ENCODE measurements at regions not wholly inside any gene's neighbourhood (a gene's known extent, or its start where the extent isn't known, plus 50 kb on each side); places are given as distances from the start of the nearest gene placed in this dataset.
A peak's percentile ranks its signal among the peaks of the same experiment; 100 is the strongest.

DNA sequence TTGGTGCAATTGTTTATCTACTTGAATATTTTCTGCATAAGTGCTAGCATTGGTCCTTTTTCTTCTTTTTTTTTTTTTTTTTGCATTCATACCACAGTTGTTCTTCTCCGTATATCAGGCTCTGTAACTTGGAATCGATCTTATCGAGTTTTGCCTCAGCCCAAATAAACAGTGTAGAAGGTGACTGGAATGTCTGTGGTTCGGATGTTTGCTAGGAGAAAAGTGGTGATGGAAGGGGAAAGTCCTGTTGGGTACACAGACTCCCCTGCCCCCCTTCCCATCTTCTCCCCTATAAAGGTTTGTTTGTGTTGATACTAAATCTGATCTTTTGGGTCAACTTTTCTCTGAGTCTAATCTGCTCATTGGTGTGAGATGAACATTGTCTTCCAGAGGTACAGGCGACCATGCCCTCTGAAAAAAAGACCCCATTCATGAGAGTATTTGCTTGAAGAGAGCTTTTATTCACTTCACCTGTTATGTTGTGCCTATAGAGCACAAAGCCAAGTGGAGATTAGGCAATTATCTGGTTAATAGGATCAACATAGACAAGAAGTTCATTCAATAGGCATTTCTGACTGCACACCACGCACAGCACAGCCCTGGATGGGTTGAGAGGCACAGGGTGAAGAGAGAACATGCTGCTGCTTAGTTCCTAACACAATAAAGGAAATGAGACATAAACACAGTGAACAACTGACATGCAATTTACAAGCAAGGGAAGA lies 620.0 kb downstream of the PKHD1 start:
- CTCF ChIA-PET = no interaction called here
- no peaks in the 10 kb centered on the region for H3K9me3 Mint-ChIP-seq (ENCODE audit: unreplicated experiment)
- BruUV-seq (replicated peaks) = no TSS peak
- DNase-seq (ENCODE audit: unreplicated experiment) = no peak
- POLR2A ChIA-PET = no interaction called here
- no peak overlapping the region for H3K27ac Mint-ChIP-seq (ENCODE audit: low read depth, unreplicated experiment)
- TF ChIP-seq, protein P1, sequence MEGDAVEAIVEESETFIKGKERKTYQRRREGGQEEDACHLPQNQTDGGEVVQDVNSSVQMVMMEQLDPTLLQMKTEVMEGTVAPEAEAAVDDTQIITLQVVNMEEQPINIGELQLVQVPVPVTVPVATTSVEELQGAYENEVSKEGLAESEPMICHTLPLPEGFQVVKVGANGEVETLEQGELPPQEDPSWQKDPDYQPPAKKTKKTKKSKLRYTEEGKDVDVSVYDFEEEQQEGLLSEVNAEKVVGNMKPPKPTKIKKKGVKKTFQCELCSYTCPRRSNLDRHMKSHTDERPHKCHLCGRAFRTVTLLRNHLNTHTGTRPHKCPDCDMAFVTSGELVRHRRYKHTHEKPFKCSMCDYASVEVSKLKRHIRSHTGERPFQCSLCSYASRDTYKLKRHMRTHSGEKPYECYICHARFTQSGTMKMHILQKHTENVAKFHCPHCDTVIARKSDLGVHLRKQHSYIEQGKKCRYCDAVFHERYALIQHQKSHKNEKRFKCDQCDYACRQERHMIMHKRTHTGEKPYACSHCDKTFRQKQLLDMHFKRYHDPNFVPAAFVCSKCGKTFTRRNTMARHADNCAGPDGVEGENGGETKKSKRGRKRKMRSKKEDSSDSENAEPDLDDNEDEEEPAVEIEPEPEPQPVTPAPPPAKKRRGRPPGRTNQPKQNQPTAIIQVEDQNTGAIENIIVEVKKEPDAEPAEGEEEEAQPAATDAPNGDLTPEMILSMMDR (IDR thresholded peaks at IDR 0.05; ENCODE audit: unreplicated experiment) = no peak
- no peak overlapping the region for H3K4me3 Mint-ChIP-seq (ENCODE audit: unreplicated experiment)
- H3K36me3 Mint-ChIP-seq (ENCODE audit: insufficient read depth, unreplicated experiment) = no peaks in the 10 kb centered on the region
- H3K27me3 Mint-ChIP-seq (ENCODE audit: insufficient read depth, unreplicated experiment) = no peaks in the 10 kb centered on the region
- intact Hi-C loops (cut with micrococcal nuclease) = no loop called here
- no peaks in the 10 kb centered on the region for H3K4me1 Mint-ChIP-seq (ENCODE audit: insufficient read depth, unreplicated experiment)

DNA sequence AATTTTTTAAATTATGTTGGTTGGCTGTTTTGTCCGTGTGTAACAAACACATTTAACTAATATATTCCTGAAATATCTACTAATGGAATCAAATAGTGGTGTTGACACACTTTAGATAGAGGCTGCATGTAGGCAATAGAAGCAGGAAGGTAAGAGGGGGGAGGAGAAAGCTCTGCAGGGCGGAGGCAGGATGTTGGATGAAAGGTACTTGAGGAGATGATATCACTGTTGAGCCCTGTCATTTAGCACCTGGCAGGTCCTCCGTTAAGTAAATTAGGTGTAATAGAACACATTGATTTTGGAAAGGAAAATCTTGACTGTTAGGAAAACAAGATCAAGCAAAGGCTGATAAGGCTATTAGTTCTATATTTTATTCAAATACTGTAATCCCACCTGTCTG lies 618.7 kb downstream of the PKHD1 start:
- Mint-ChIP-seq H3K4me3 (ENCODE audit: unreplicated experiment) (no peak overlapping the region), H3K27ac (ENCODE audit: low read depth, unreplicated experiment) (no peak overlapping the region), H3K27me3 (ENCODE audit: insufficient read depth, unreplicated experiment) (no peaks in the 10 kb centered on the region), H3K4me1 (ENCODE audit: insufficient read depth, unreplicated experiment) (peaks cover 8% of the 10 kb centered on the region), H3K9me3 (ENCODE audit: unreplicated experiment) (no peaks in the 10 kb centered on the region), H3K36me3 (ENCODE audit: insufficient read depth, unreplicated experiment) (no peaks in the 10 kb centered on the region)
- POLR2A ChIA-PET = no interaction called here
- BruUV-seq (replicated peaks) = no TSS peak
- TF ChIP-seq, protein P1 (IDR thresholded peaks at IDR 0.05; ENCODE audit: unreplicated experiment) = no peak
- intact Hi-C loops (cut with micrococcal nuclease) = no loop called here
- CTCF ChIA-PET = no interaction called here
- DNase-seq (ENCODE audit: unreplicated experiment) = no peak

DNA sequence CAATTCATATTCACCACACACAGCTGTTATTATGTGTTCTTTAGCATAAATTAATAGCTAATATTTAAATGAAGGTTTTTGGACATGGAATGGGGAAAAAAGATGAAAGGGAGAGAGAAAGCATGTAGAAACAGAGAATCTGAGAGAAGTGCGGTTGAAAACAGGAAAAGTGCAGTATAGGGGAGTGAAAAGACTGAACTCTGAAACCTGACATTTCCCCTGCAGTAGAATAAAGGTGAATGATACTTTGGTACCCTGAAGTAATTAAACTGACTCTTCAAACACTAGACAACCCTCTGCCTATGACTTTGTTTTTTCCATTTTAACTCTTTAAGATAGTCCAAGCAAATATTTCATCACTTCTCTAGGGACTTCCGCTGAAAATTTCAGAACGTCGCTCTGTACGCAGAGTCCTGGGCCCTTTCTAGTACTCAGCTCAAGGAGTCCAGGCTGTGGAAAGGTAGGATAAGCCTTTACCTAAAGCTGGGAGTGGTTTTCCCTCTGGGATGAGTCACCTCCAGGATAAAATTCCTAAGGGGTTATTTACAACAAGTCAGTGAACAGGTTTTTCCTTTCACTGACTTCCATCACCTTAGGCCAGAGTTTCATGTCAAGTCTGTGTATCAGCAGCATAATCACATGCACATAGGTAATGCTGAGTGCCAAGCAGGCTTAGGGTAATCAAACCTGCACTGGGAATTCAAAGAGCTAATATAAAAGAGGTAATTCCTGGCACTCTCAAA lies 614.5 kb downstream of the PKHD1 start:
- ChIA-PET POLR2A (interaction anchor here (0.6 to 2.2 kb wide), 8 partner anchors 9 to 655 kb away, joined by 3 to 12 read pairs (median 4); no protein-coding TSS in a partner anchor), CTCF (interaction anchor here (0.6 to 1.0 kb wide), 6 partner anchors 15 to 624 kb away, joined by 3 read pairs; no protein-coding TSS in a partner anchor)
- Mint-ChIP-seq H3K4me1 (ENCODE audit: insufficient read depth, unreplicated experiment) (peaks cover 15% of the 10 kb centered on the region), H3K36me3 (ENCODE audit: insufficient read depth, unreplicated experiment) (no peaks in the 10 kb centered on the region), H3K27me3 (ENCODE audit: insufficient read depth, unreplicated experiment) (no peaks in the 10 kb centered on the region), H3K4me3 (ENCODE audit: unreplicated experiment) (no peak overlapping the region), H3K27ac (ENCODE audit: low read depth, unreplicated experiment) (peak overlapping the region; percentile 46), H3K9me3 (ENCODE audit: unreplicated experiment) (no peaks in the 10 kb centered on the region)
- TF ChIP-seq, protein P1 (IDR thresholded peaks at IDR 0.05; ENCODE audit: unreplicated experiment) = no peak
- DNase-seq (ENCODE audit: unreplicated experiment) = peak; percentile 81
- intact Hi-C loops (cut with micrococcal nuclease) = no loop called here
- BruUV-seq (replicated peaks) = no TSS peak

All from MCF 10A (cell line).